ENCODE measurements at regions not wholly inside any gene's neighbourhood (a gene's known extent, or its start where the extent isn't known, plus 50 kb on each side); places are given as distances from the start of the nearest gene placed in this dataset.
A peak's percentile ranks its signal among the peaks of the same experiment; 100 is the strongest.
"Not testable (repeated sequence)": the region's sequence is repeated elsewhere in the genome, so short reads cannot be mapped to it uniquely, and the experiment has no call there.

GRCh38 chr1:157371826-157372225 lies 180.5 kb downstream of the FCRL5 start:
- no peak for DNase-seq (ENCODE audit: low read depth)
- no peak overlapping the region for H3K4me3 ChIP-seq (ENCODE audit: control insufficient read depth, low read depth, low read length)
- TF ChIP-seq CTCF (conservative IDR thresholded peaks at IDR 0.05; ENCODE audit: control insufficient read depth, insufficient read depth, low read depth, low read length): no peak

- no peak for TF ChIP-seq CTCF (conservative IDR thresholded peaks at IDR 0.05; ENCODE audit: control insufficient read depth, insufficient read depth, low read depth, low read length)
- H3K4me3 ChIP-seq (ENCODE audit: control insufficient read depth, low read depth, low read length): no peak overlapping the region
- peak; percentile 27 for DNase-seq (ENCODE audit: low read depth)
Observed at GRCh38 chr1:157371221-157371620, 181.1 kb downstream of the FCRL5 start.

- no peak for DNase-seq (ENCODE audit: low read depth)
- no peak overlapping the region for H3K4me3 ChIP-seq (ENCODE audit: control insufficient read depth, low read depth, low read length)
- no peak for TF ChIP-seq CTCF (conservative IDR thresholded peaks at IDR 0.05; ENCODE audit: control insufficient read depth, insufficient read depth, low read depth, low read length)
Observed at GRCh38 chr1:157370698-157371097, 181.6 kb downstream of the FCRL5 start.

GRCh38 chr1:157369808-157370521 lies 182.3 kb downstream of the FCRL5 start:
- peak; percentile 56 for DNase-seq (ENCODE audit: low read depth)
- peak; percentile 87 for TF ChIP-seq CTCF (conservative IDR thresholded peaks at IDR 0.05; ENCODE audit: control insufficient read depth, insufficient read depth, low read depth, low read length)

GRCh38 chr1:157368941-157369340 lies 183.4 kb downstream of the FCRL5 start:
- not testable (repeated sequence) for H3K4me3 ChIP-seq (ENCODE audit: control insufficient read depth, low read depth, low read length)
- peak; percentile 60 for DNase-seq (ENCODE audit: low read depth)

More at GRCh38 chr1:157369808-157370521, 182.3 kb downstream of the FCRL5 start:
- no peak overlapping the region for H3K4me3 ChIP-seq (ENCODE audit: control insufficient read depth, low read depth, low read length)

GRCh38 chr1:157368363-157368762 lies 184.0 kb downstream of the FCRL5 start:
- no peak for TF ChIP-seq CTCF (conservative IDR thresholded peaks at IDR 0.05; ENCODE audit: control insufficient read depth, insufficient read depth, low read depth, low read length)

GRCh38 chr1:157367870-157368269 lies 184.4 kb downstream of the FCRL5 start:
- TF ChIP-seq CTCF (conservative IDR thresholded peaks at IDR 0.05; ENCODE audit: control insufficient read depth, insufficient read depth, low read depth, low read length): no peak
- DNase-seq (ENCODE audit: low read depth): no peak
- H3K4me3 ChIP-seq (ENCODE audit: control insufficient read depth, low read depth, low read length): no peak overlapping the region

More at GRCh38 chr1:157368363-157368762, 184.0 kb downstream of the FCRL5 start:
- DNase-seq (ENCODE audit: low read depth): no peak
- H3K4me3 ChIP-seq (ENCODE audit: control insufficient read depth, low read depth, low read length): no peak overlapping the region
